ENCODE measurements at regions not wholly inside any gene's neighbourhood (a gene's known extent, or its start where the extent isn't known, plus 50 kb on each side); places are given as distances from the start of the nearest gene placed in this dataset.

- TF ChIP-seq CTCF (IDR thresholded peaks at IDR 0.05) (no peak), POLR2A (IDR thresholded peaks at IDR 0.05) (no peak)
Measured at GRCh38 chr14:61928300-61928699, 166.1 kb downstream of the SNAPC1 start.
